Mesenchymal stem cell (in vitro differentiated cells and primary cell): ENCODE measurements at regions not wholly inside any gene's neighbourhood (a gene's known extent, or its start where the extent isn't known, plus 50 kb on each side); places are given as distances from the start of the nearest gene placed in this dataset.

Source experiments
- DNase-seq: peaks from one replicate; pipeline ENCODE4 v3.0.0-alpha.2; 2013
- H2AFZ ChIP-seq: one replicate; pipeline ENCODE4 v1.6.1; 2013; ENCODE audit warnings: low read depth, mild to moderate bottlenecking, control low read depth, inconsistent platforms, low read length, moderate library complexity
- H2AK5ac ChIP-seq: 2 replicates; pipeline ENCODE4 v1.6.1; 2013; ENCODE audit warnings: low read length, moderate library complexity, mild to moderate bottlenecking, inconsistent platforms; ENCODE audit not compliant: severe bottlenecking
- H2BK120ac ChIP-seq: one replicate; pipeline ENCODE4 v1.6.1; 2013; ENCODE audit warnings: low read depth, mild to moderate bottlenecking, inconsistent platforms, low read length, moderate library complexity
- H2BK12ac ChIP-seq, 2 experiments: one replicate each; pipeline ENCODE4 v1.6.1; 2013; ENCODE audit warnings: inconsistent platforms in 2 of 2, low read length in 2 of 2, mild to moderate bottlenecking in 2 of 2, moderate library complexity in 2 of 2, control low read depth in 1 of 2
- H2BK15ac ChIP-seq: one replicate; pipeline ENCODE4 v1.6.1; 2013; ENCODE audit warnings: mild to moderate bottlenecking, low read depth, inconsistent platforms; ENCODE audit not compliant: poor library complexity, severe bottlenecking
- H2BK5ac ChIP-seq: 2 replicates; pipeline ENCODE4 v1.6.1; 2013; ENCODE audit warnings: low read depth, mild to moderate bottlenecking, low read length, control low read depth, inconsistent platforms; ENCODE audit not compliant: poor library complexity, severe bottlenecking
- H3K14ac ChIP-seq, 2 experiments: one replicate each; pipeline ENCODE4 v1.6.1; 2013; ENCODE audit warnings: inconsistent platforms in 2 of 2, low read length in 2 of 2, control low read depth in 1 of 2, mild to moderate bottlenecking in 1 of 2, moderate library complexity in 1 of 2
- H3K18ac ChIP-seq, 2 experiments: one replicate each; pipeline ENCODE4 v1.6.1; 2013; ENCODE audit warnings: inconsistent platforms in 2 of 2, low read length in 2 of 2, control low read depth in 1 of 2, low read depth in 1 of 2, mild to moderate bottlenecking in 1 of 2
- H3K23ac ChIP-seq, 2 experiments: one replicate each; pipeline ENCODE4 v1.6.1; 2013; ENCODE audit warnings: inconsistent platforms in 2 of 2, low read length in 2 of 2, mild to moderate bottlenecking in 2 of 2, moderate library complexity in 2 of 2, control low read depth in 1 of 2
- H3K27ac ChIP-seq: 2 replicates; pipeline ENCODE4 v1.5.1; 2013; ENCODE audit warnings: mild to moderate bottlenecking, moderate library complexity, low read length, control low read depth, inconsistent platforms; ENCODE audit not compliant: poor library complexity, severe bottlenecking
- H3K27me3 ChIP-seq, 2 experiments: 2 replicates each; pipeline versions ENCODE4 v1.6.1 to v1.7.0; 2013; ENCODE audit warnings: low read length in 2 of 2, mild to moderate bottlenecking in 2 of 2, moderate library complexity in 2 of 2, control low read depth in 1 of 2, inconsistent platforms in 1 of 2; ENCODE audit not compliant: control insufficient read depth in 1 of 2, insufficient read depth in 1 of 2
- H3K36me3 ChIP-seq, 2 experiments: 2 replicates each; pipeline versions ENCODE4 v1.6.1 to v1.7.0; 2013; ENCODE audit warnings: low read length in 2 of 2, control low read depth in 1 of 2, inconsistent platforms in 1 of 2, low read depth in 1 of 2, mild to moderate bottlenecking in 1 of 2; ENCODE audit not compliant: insufficient read depth in 2 of 2, control insufficient read depth in 1 of 2
- H3K4ac ChIP-seq, 2 experiments: one replicate each; pipeline ENCODE4 v1.6.1; 2013; ENCODE audit warnings: inconsistent platforms in 2 of 2, low read length in 2 of 2, mild to moderate bottlenecking in 2 of 2, moderate library complexity in 2 of 2, control low read depth in 1 of 2, low read depth in 1 of 2
- H3K4me1 ChIP-seq: 2 replicates; pipeline ENCODE4 v1.6.1; 2013; ENCODE audit warnings: low read depth, low read length, control low read depth; ENCODE audit not compliant: control insufficient read depth, insufficient read depth
- H3K4me2 ChIP-seq: 2 replicates; pipeline ENCODE4 v1.6.1; 2013; ENCODE audit warnings: low read length, mild to moderate bottlenecking, inconsistent platforms; ENCODE audit not compliant: poor library complexity, severe bottlenecking
- H3K4me3 ChIP-seq, 2 experiments: 2 replicates each; pipeline versions ENCODE4 v1.5.1 to v1.7.0; 2013; ENCODE audit warnings: low read length in 2 of 2, mild to moderate bottlenecking in 2 of 2, control low read depth in 1 of 2, low read depth in 1 of 2; ENCODE audit not compliant: insufficient read depth in 1 of 2
- H3K79me1 ChIP-seq: replicated peaks from 2 replicates; pipeline ENCODE4 v1.6.1; 2013; ENCODE audit warnings: mild to moderate bottlenecking, control low read depth, low read length, inconsistent platforms; ENCODE audit not compliant: poor library complexity, severe bottlenecking
- H3K9ac ChIP-seq: 2 replicates; pipeline ENCODE4 v1.7.0; 2013; ENCODE audit warnings: mild to moderate bottlenecking, low read length, moderate library complexity
- H3K9me3 ChIP-seq: 2 replicates; pipeline ENCODE4 v1.7.0; 2013; ENCODE audit warnings: mild to moderate bottlenecking, low read length; ENCODE audit not compliant: control insufficient read depth
- H4K8ac ChIP-seq: one replicate; pipeline ENCODE4 v1.6.1; 2013; ENCODE audit warnings: inconsistent platforms, mild to moderate bottlenecking, low read length, moderate library complexity
- H4K91ac ChIP-seq: one replicate; pipeline ENCODE4 v1.6.1; 2013; ENCODE audit warnings: mild to moderate bottlenecking, low read length, inconsistent platforms
- WGBS: methylation state at CpG from one replicate; pipeline ENCODE4 v1.1.7; 2013; ENCODE audit warnings: mixed read lengths; 5-methylcytosine and 5-hydroxymethylcytosine counted together

- H2AK5ac ChIP-seq, result no peak overlapping the region
- H2BK120ac ChIP-seq, result no peak overlapping the region
- H3K79me1 ChIP-seq, result no peaks in the 10 kb centered on the region
- no peak overlapping the region for H2BK5ac ChIP-seq
- H2BK15ac ChIP-seq, result no peak overlapping the region
- no peak overlapping the region for H4K91ac ChIP-seq
- H4K8ac ChIP-seq, result no peak overlapping the region
- no peak overlapping the region for H3K27ac ChIP-seq
- H3K27me3 ChIP-seq, result peaks cover 0 to 56% of the 10 kb centered on the region in 2 experiments
- H3K4me3 ChIP-seq, result no peak overlapping the region
- H3K9ac ChIP-seq, result no peak overlapping the region
- no peak overlapping the region for H3K23ac ChIP-seq
- no peak overlapping the region for H3K14ac ChIP-seq
- no peak overlapping the region for H3K4ac ChIP-seq
- no peak overlapping the region for H3K4me2 ChIP-seq
- 82% methylated on average over 4 of the region's 4 CpGs for WGBS
- no peaks in the 10 kb centered on the region for H3K4me1 ChIP-seq
- H2AFZ ChIP-seq, result no peak overlapping the region
- H3K18ac ChIP-seq, result no peak overlapping the region
- no peaks in the 10 kb centered on the region for H3K36me3 ChIP-seq
- H2BK12ac ChIP-seq, result no peak overlapping the region
- H3K9me3 ChIP-seq, result no peaks in the 10 kb centered on the region
- no peak for DNase-seq
Observed at GRCh38 chrX:69554321-69554947, 50.3 kb downstream of the NALF2 start.

- H2AFZ ChIP-seq, result no peak overlapping the region
- no peak overlapping the region for H2BK12ac ChIP-seq
- H2BK120ac ChIP-seq, result no peak overlapping the region
- H2AK5ac ChIP-seq, result no peak overlapping the region
- no peak overlapping the region for H3K4ac ChIP-seq
- no peak overlapping the region for H3K9ac ChIP-seq
- H3K4me2 ChIP-seq, result no peak overlapping the region
- no peak overlapping the region for H2BK15ac ChIP-seq
- no peak overlapping the region for H3K14ac ChIP-seq
- no peak overlapping the region for H3K18ac ChIP-seq
- peaks cover 5% of the 10 kb centered on the region for H3K9me3 ChIP-seq
- no peak overlapping the region for H2BK5ac ChIP-seq
- H3K79me1 ChIP-seq, result no peaks in the 10 kb centered on the region
- H3K4me3 ChIP-seq, result no peak overlapping the region
- no peak overlapping the region for H4K8ac ChIP-seq
- no peak overlapping the region for H4K91ac ChIP-seq
- WGBS, result 44% methylated on average over 6 of the region's 6 CpGs
- no peaks in the 10 kb centered on the region for H3K4me1 ChIP-seq
- no peak for DNase-seq
- peaks cover 0 to 63% of the 10 kb centered on the region in 2 experiments for H3K27me3 ChIP-seq
- no peak overlapping the region for H3K27ac ChIP-seq
- H3K36me3 ChIP-seq, result no peaks in the 10 kb centered on the region
- no peak overlapping the region for H3K23ac ChIP-seq
Observed at GRCh38 chrX:69555481-69556041, 51.4 kb downstream of the NALF2 start.

GRCh38 chrX:69556060-69557011, 52.2 kb downstream of the NALF2 start:
- 38% methylated on average over 12 of the region's 16 CpGs for WGBS
- Histone ChIP-seq H2BK12ac (no peak overlapping the region), H3K27me3 (peaks cover 0 to 68% of the 10 kb centered on the region in 2 experiments), H2AK5ac (no peak overlapping the region), H3K4me2 (no peak overlapping the region), H3K14ac (no peak overlapping the region), H3K79me1 (no peaks in the 10 kb centered on the region), H2BK15ac (no peak overlapping the region), H3K9ac (no peak overlapping the region), H3K36me3 (no peaks in the 10 kb centered on the region), H3K18ac (no peak overlapping the region), H3K23ac (no peak overlapping the region), H4K8ac (no peak overlapping the region), H3K4me1 (no peaks in the 10 kb centered on the region), H4K91ac (no peak overlapping the region), H3K4ac (no peak overlapping the region), H3K4me3 (no peak overlapping the region), H3K9me3 (peaks cover 5% of the 10 kb centered on the region), H2BK5ac (no peak overlapping the region), H3K27ac (no peak overlapping the region), H2BK120ac (no peak overlapping the region), H2AFZ (no peak overlapping the region)
- DNase-seq, result peak; percentile 5
